K562 (cell line): ENCODE measurements at regions not wholly inside any gene's neighbourhood (a gene's known extent, or its start where the extent isn't known, plus 50 kb on each side); places are given as distances from the start of the nearest gene placed in this dataset.

Experiments
- ATAC-seq: fragments of 200-7000 bp; cut with Tn5 transposase; 3 replicates; pipeline ENCODE4 v1.9.1; 2020; ENCODE audit warnings: moderate library complexity
- BruUV-seq: library from RNA; stranded (reverse); fragments of 400-500 nt; replicated peaks from 2 replicates; lab custom pipeline; 2021; lab: Mats Ljungman, UMichigan
- CTCF ChIA-PET: fragments of 300-600 bp; formaldehyde crosslinking; extraction: SDS; loops from one replicate; lab custom pipeline; 2021; ENCODE audit warnings: low intra/inter-chr PET ratio; lab: Yijun Ruan, JAX
- POLR2A ChIA-PET: fragments of 300-600, 350-650 bp; sonication (Branson Sonifier 250); formaldehyde crosslinking; extraction: SDS; loops from one replicate; lab custom pipeline; 2021; ENCODE audit warnings: antibody characterized with exemption, inconsistent platforms; lab: Yijun Ruan, JAX
- DNase-seq, 4 experiments: peaks; one replicate each; pipeline versions ENCODE4 v3.0.0 to v3.0.0-alpha.2; 2011 to 2018; ENCODE audit warnings: low spot score in 3 of 4, mixed read lengths in 3 of 4; ENCODE audit errors: extremely low read depth in 1 of 4
- FAIRE-seq: peaks from 2 replicates; lab custom pipeline; 2011; peaks lifted over from hg19 to GRCh38; lab: Jason Lieb, UNC
- H2AFZ ChIP-seq: 2 replicates; pipeline ENCODE4 v1.6.0; 2011; ENCODE audit warnings: low read depth, low read length, control low read depth, inconsistent platforms
- H3K27ac ChIP-seq: fragments of 200-600 bp; 3 replicates; pipeline ENCODE4 v1.8.0; 2011; ENCODE audit warnings: low read depth, mild to moderate bottlenecking, control low read depth, inconsistent platforms, low read length, moderate library complexity, mixed read lengths; ENCODE audit errors: extremely low read depth
- H3K27me3 ChIP-seq, 2 experiments: fragments of 300-600 bp in 1 of 2; 2 replicates in 1 of 2; 3 replicates in 1 of 2; pipeline versions ENCODE4 v1.6.0 to v1.8.0; 2011; ENCODE audit warnings: inconsistent platforms in 2 of 2, low read length in 2 of 2, mild to moderate bottlenecking in 1 of 2, mixed read lengths in 1 of 2, moderate library complexity in 1 of 2; ENCODE audit not compliant: control insufficient read depth in 2 of 2, insufficient read depth in 2 of 2
- H3K36me3 ChIP-seq: fragments of 300-600 bp; 3 replicates; pipeline ENCODE4 v1.8.0; 2011; ENCODE audit warnings: mild to moderate bottlenecking, low read length, inconsistent platforms; ENCODE audit not compliant: control insufficient read depth, insufficient read depth
- H3K4me1 ChIP-seq, 2 experiments: fragments of 200-600 bp in 1 of 2; replicated peaks in 1 of 2; 2 replicates in 1 of 2; 3 replicates in 1 of 2; pipeline versions ENCODE4 v1.5.1 to v1.8.0; 2011; ENCODE audit warnings: inconsistent platforms in 2 of 2, low read length in 2 of 2, mild to moderate bottlenecking in 1 of 2, mixed read lengths in 1 of 2, moderate library complexity in 1 of 2; ENCODE audit not compliant: control insufficient read depth in 2 of 2, insufficient read depth in 2 of 2
- H3K4me2 ChIP-seq: 2 replicates; pipeline ENCODE4 v1.6.1; 2011; ENCODE audit warnings: low read length, control low read depth, inconsistent platforms, mixed read lengths; ENCODE audit not compliant: insufficient read depth
- H3K4me3 ChIP-seq: fragments of 200-600 bp; sonication (generic), shearing (Covaris generic); 2 replicates; pipeline ENCODE4 v1.5.1; 2016; ENCODE audit warnings: control low read depth, inconsistent platforms
- H3K79me2 ChIP-seq: fragments of 200-600 bp; 3 replicates; pipeline ENCODE4 v1.8.0; 2011; ENCODE audit warnings: low read length, inconsistent platforms; ENCODE audit not compliant: control insufficient read depth, insufficient read depth
- H3K9ac ChIP-seq, 2 experiments: 2 replicates each; pipeline versions ENCODE4 v1.6.0 to v1.6.1; 2011; ENCODE audit warnings: low read depth in 2 of 2, low read length in 2 of 2, control low read depth in 1 of 2, inconsistent platforms in 1 of 2, mild to moderate bottlenecking in 1 of 2, mixed read lengths in 1 of 2; ENCODE audit not compliant: insufficient read depth in 1 of 2
- H3K9me1 ChIP-seq: one replicate; pipeline ENCODE4 v1.6.0; 2011; ENCODE audit warnings: inconsistent platforms, mild to moderate bottlenecking, low read length, moderate library complexity; ENCODE audit not compliant: control insufficient read depth, insufficient read depth
- H3K9me3 ChIP-seq: replicated peaks from 2 replicates; pipeline ENCODE4 v1.5.1; 2011; ENCODE audit warnings: low read depth, low read length, inconsistent platforms; ENCODE audit not compliant: control insufficient read depth, insufficient read depth
- H4K20me1 ChIP-seq: replicated peaks from 2 replicates; pipeline ENCODE4 v1.6.1; 2011; ENCODE audit warnings: low read length, inconsistent platforms, mixed read lengths; ENCODE audit not compliant: control insufficient read depth, insufficient read depth
- DPF2 ChIP-seq: fragments of 450-650 bp; IDR thresholded peaks from 2 replicates; pipeline ENCODE4 v1.6.1; 2016
- HMG20B ChIP-seq: fragments of 250-450 bp; sonication (Bioruptor Pico); IDR thresholded peaks from 2 replicates; pipeline ENCODE4 v1.5.0; 2021; ENCODE audit warnings: mild to moderate bottlenecking
- NFIC ChIP-seq: fragments of 450-650 bp; IDR thresholded peaks from 2 replicates; pipeline ENCODE4 v1.6.1; 2017; ENCODE audit warnings: mild to moderate bottlenecking, inconsistent platforms
- POLR3G ChIP-seq: IDR thresholded peaks from 2 replicates; pipeline ENCODE4 v1.6.1; 2011; ENCODE audit not compliant: insufficient read length, insufficient replicate concordance; ENCODE audit errors: extremely low read depth
- PRPF4 ChIP-seq: fragments of 200-400 bp; formaldehyde crosslinking; IDR thresholded peaks from one replicate; pipeline ENCODE4 v1.6.1; 2017; ENCODE audit warnings: low read length, low read depth, mild to moderate bottlenecking; ENCODE audit not compliant: insufficient read depth, poor library complexity, severe bottlenecking
- PTRF ChIP-seq: fragments of 450-650 bp; IDR thresholded peaks from 2 replicates; pipeline ENCODE4 v1.6.1; 2016; ENCODE audit warnings: mild to moderate bottlenecking, missing genetic modification characterization, missing compliant biosample characterization
- RFX1 ChIP-seq: fragments of 450-650 bp; IDR thresholded peaks from 2 replicates; pipeline ENCODE4 v1.6.1; 2016; ENCODE audit warnings: mild to moderate bottlenecking, moderate library complexity
- SETDB1 ChIP-seq: IDR thresholded peaks from one replicate; pipeline ENCODE4 v1.6.1; 2012; ENCODE audit warnings: low read length, control low read depth, inconsistent platforms
- SP2 ChIP-seq: IDR thresholded peaks from 2 replicates; pipeline ENCODE4 v1.6.1; 2011; ENCODE audit warnings: mild to moderate bottlenecking, low read depth, low read length, moderate library complexity; ENCODE audit not compliant: poor library complexity, severe bottlenecking; ENCODE audit errors: extremely low read depth
- SRSF9 ChIP-seq: fragments of 200-400 bp; formaldehyde crosslinking; IDR thresholded peaks from 2 replicates; pipeline ENCODE4 v1.6.1; 2017; ENCODE audit warnings: low read depth, low read length, borderline replicate concordance
- ZC3H8 ChIP-seq: fragments of 450-650 bp; IDR thresholded peaks from 2 replicates; pipeline ENCODE4 v1.6.1; 2017
- ZKSCAN1 ChIP-seq: fragments of 150-350 bp; IDR thresholded peaks from 2 replicates; pipeline ENCODE4 v1.6.1; 2016; ENCODE audit warnings: low read depth, low read length
- WGBS: fragments of 100-300 bp; shearing (Covaris generic); methylation state at CpG from one replicate; pipeline ENCODE4 v1.1.6; 2016; ENCODE audit warnings: low coverage, mixed read lengths; ENCODE audit not compliant: insufficient coverage; ENCODE audit errors: missing lambda C conversion rate; 5-methylcytosine and 5-hydroxymethylcytosine counted together
- in situ Hi-C: fragments of 300-500 bp; cut with MboI; formaldehyde crosslinking; loops from 4 replicates; pipeline ENCODE4 v1.15.0; 2018; ENCODE audit warnings: inconsistent platforms, mixed read lengths
- intact Hi-C: fragments of 100-400 bp; cut with micrococcal nuclease; formaldehyde crosslinking; loops from 2 replicates; pipeline ENCODE4 v1.14.2; 2022
- TF ChIP-seq, protein P1 (sequence below), 3 experiments: IDR thresholded peaks in 2 of 3; conservative IDR thresholded peaks in 1 of 3; 2 replicates each; pipeline ENCODE4 v1.5.1; 2011 to 2012; ENCODE audit warnings: low read length in 3 of 3, mild to moderate bottlenecking in 3 of 3, control low read depth in 2 of 3, improper control_type of control experiment in 1 of 3, inconsistent platforms in 1 of 3, low read depth in 1 of 3, mixed read lengths in 1 of 3, moderate library complexity in 1 of 3; ENCODE audit not compliant: insufficient read depth in 2 of 3
- TF ChIP-seq, protein P2 (sequence below): fragments of 450-650 bp; conservative IDR thresholded peaks from 2 replicates; pipeline ENCODE4 v1.6.1; 2016; ENCODE audit warnings: missing genetic modification characterization, low read depth, mild to moderate bottlenecking, control low read depth, missing compliant biosample characterization
- TF ChIP-seq, protein P3 (sequence below): fragments of 250-450 bp; sonication (Bioruptor Pico); IDR thresholded peaks from 2 replicates; pipeline ENCODE4 v1.5.1; 2021; ENCODE audit warnings: mild to moderate bottlenecking
- TF ChIP-seq, protein P4 (sequence below): fragments of 250-450 bp; sonication (Bioruptor Pico); IDR thresholded peaks from 2 replicates; pipeline ENCODE4 v1.4.0; 2020; ENCODE audit warnings: mild to moderate bottlenecking
- TF ChIP-seq, protein P5 (sequence below): fragments of 450-650 bp; IDR thresholded peaks from 2 replicates; pipeline ENCODE4 v1.6.1; 2016; ENCODE audit warnings: missing biosample characterization, missing genetic modification characterization

DNA sequence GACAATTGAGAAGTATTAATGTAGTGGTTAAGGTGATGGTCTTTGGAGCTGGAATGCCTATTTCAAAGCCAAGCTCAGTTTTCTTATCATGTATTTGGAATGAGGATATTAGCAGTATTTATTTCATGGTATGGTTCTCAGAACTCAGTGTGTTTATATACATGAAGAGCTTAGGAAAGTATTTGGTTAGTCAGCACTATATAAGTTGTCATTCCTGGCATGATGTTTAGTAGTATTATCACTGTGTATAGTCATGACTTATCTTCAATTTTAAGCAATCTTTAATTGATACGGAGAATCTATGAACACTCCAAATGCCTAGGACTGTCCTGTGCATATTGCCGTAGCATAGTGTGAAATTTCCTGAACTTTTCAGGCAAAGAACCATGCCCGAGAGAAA, 501.9 kb upstream of the USP24 start:
- Histone ChIP-seq H3K4me1 (no peaks in the 10 kb centered on the region), H3K36me3 (no peaks in the 10 kb centered on the region), H3K4me3 (no peak overlapping the region), H3K79me2 (no peaks in the 10 kb centered on the region), H3K9ac (no peak overlapping the region), H3K9me3 (no peaks in the 10 kb centered on the region), H3K27me3 (no peaks in the 10 kb centered on the region), H3K9me1 (no peaks in the 10 kb centered on the region), H4K20me1 (no peaks in the 10 kb centered on the region), H2AFZ (no peak overlapping the region), H3K4me2 (no peak overlapping the region), H3K27ac (no peak overlapping the region)
- no TSS peak for BruUV-seq
- ChIA-PET CTCF (no interaction called here), POLR2A (no interaction called here)
- DNase-seq: no peak
- WGBS: 4% methylated on average over 3 of the region's 3 CpGs
- in situ Hi-C loops (no loop called here), intact Hi-C loops (no loop called here)
- no peak for FAIRE-seq
- no peak for ATAC-seq
- TF ChIP-seq, protein P1, sequence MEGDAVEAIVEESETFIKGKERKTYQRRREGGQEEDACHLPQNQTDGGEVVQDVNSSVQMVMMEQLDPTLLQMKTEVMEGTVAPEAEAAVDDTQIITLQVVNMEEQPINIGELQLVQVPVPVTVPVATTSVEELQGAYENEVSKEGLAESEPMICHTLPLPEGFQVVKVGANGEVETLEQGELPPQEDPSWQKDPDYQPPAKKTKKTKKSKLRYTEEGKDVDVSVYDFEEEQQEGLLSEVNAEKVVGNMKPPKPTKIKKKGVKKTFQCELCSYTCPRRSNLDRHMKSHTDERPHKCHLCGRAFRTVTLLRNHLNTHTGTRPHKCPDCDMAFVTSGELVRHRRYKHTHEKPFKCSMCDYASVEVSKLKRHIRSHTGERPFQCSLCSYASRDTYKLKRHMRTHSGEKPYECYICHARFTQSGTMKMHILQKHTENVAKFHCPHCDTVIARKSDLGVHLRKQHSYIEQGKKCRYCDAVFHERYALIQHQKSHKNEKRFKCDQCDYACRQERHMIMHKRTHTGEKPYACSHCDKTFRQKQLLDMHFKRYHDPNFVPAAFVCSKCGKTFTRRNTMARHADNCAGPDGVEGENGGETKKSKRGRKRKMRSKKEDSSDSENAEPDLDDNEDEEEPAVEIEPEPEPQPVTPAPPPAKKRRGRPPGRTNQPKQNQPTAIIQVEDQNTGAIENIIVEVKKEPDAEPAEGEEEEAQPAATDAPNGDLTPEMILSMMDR (IDR thresholded peaks at IDR 0.05 in 2 of 3, conservative IDR thresholded peaks at IDR 0.05 in 1 of 3; ENCODE audit: insufficient read depth in 2 of 3, low read depth in 1 of 3, low read length in 3 of 3): no peak
- TF ChIP-seq, protein P2, sequence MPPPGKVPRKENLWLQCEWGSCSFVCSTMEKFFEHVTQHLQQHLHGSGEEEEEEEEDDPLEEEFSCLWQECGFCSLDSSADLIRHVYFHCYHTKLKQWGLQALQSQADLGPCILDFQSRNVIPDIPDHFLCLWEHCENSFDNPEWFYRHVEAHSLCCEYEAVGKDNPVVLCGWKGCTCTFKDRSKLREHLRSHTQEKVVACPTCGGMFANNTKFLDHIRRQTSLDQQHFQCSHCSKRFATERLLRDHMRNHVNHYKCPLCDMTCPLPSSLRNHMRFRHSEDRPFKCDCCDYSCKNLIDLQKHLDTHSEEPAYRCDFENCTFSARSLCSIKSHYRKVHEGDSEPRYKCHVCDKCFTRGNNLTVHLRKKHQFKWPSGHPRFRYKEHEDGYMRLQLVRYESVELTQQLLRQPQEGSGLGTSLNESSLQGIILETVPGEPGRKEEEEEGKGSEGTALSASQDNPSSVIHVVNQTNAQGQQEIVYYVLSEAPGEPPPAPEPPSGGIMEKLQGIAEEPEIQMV (tag): no peak
- TF ChIP-seq DPF2 (no peak), SETDB1 (no peak), HMG20B (CRISPR knock-in tag) (no peak), SP2 (no peak), PRPF4 (no peak), ZKSCAN1 (no peak), RFX1 (no peak), SRSF9 (no peak), POLR3G (no peak), ZC3H8 (no peak), PTRF (no peak), NFIC (no peak)
- TF ChIP-seq, protein P3, sequence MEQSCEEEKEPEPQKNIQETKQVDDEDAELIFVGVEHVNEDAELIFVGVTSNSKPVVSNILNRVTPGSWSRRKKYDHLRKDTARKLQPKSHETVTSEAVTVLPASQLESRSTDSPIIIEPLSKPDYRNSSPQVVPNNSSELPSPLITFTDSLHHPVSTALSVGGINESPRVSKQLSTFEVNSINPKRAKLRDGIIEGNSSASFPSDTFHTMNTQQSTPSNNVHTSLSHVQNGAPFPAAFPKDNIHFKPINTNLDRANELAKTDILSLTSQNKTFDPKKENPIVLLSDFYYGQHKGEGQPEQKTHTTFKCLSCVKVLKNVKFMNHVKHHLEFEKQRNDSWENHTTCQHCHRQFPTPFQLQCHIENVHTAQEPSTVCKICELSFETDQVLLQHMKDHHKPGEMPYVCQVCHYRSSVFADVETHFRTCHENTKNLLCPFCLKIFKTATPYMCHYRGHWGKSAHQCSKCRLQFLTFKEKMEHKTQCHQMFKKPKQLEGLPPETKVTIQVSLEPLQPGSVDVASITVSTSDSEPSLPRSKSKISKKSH (CRISPR knock-in tag): no peak
- TF ChIP-seq, protein P4, sequence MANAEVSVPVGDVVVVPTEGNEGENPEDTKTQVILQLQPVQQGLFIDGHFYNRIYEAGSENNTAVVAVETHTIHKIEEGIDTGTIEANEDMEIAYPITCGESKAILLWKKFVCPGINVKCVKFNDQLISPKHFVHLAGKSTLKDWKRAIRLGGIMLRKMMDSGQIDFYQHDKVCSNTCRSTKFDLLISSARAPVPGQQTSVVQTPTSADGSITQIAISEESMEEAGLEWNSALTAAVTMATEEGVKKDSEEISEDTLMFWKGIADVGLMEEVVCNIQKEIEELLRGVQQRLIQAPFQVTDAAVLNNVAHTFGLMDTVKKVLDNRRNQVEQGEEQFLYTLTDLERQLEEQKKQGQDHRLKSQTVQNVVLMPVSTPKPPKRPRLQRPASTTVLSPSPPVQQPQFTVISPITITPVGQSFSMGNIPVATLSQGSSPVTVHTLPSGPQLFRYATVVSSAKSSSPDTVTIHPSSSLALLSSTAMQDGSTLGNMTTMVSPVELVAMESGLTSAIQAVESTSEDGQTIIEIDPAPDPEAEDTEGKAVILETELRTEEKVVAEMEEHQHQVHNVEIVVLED (CRISPR knock-in tag): no peak
- TF ChIP-seq, protein P5, sequence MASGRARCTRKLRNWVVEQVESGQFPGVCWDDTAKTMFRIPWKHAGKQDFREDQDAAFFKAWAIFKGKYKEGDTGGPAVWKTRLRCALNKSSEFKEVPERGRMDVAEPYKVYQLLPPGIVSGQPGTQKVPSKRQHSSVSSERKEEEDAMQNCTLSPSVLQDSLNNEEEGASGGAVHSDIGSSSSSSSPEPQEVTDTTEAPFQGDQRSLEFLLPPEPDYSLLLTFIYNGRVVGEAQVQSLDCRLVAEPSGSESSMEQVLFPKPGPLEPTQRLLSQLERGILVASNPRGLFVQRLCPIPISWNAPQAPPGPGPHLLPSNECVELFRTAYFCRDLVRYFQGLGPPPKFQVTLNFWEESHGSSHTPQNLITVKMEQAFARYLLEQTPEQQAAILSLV: no peak
